ENCODE measurements at regions not wholly inside any gene's neighbourhood (a gene's known extent, or its start where the extent isn't known, plus 50 kb on each side); places are given as distances from the start of the nearest gene placed in this dataset.
"Not testable (repeated sequence)": the region's sequence is repeated elsewhere in the genome, so short reads cannot be mapped to it uniquely, and the experiment has no call there.

DNA sequence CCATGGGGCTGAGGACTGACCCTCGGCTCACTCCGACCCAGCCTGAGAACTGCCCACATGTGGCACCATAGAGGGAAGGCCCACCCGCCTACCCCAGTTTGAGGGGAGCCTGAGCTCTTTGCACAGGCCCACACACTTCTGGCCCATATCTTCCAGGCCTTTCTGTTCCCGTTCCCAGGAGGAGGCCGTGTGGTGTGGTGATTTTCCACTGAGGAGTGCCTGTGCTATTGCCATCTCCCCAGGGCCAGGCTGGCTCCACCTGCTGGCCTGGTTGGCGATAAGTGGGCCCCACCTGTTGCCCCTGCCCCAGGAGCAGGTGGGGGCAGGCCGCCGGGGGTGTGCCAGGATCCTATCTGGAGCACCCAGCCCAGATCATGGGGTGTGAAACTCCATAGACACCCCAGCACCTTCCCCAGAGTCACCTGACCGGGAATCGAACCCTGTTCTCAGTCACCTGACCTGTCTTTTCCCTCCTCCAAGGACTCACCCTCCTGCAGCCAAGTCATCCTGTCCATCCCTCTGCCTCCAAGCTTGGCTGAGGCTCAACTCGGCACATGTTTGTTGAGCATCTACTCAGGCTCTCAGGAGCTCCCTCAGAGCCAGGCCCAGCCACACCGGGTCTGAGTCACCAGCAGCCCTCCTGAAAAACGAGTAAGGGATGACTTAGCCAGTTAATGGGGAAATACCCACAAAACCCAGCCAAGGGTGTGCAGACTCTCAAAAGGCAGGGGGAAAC lies 120.1 kb downstream of the CYP26B1 start:
- intact Hi-C loops (cut with DNase I): no loop called here
- Histone ChIP-seq H3K27me3 (no peaks in the 10 kb centered on the region), H3K27ac (no peak overlapping the region), H3K36me3 (no peaks in the 10 kb centered on the region), H3K9me3 (no peaks in the 10 kb centered on the region), H3K4me3 (no peak overlapping the region), H3K4me1 (no peaks in the 10 kb centered on the region)
- WGBS (ENCODE audit: insufficient coverage, low coverage, low lambda C conversion rate, missing lambda C conversion rate): 89% methylated on average over 3 of the region's 13 CpGs
- ATAC-seq (no peak), DNase-seq (peak in 2 of 3 donors; percentile 23 to 35)
- TF ChIP-seq, protein P1, sequence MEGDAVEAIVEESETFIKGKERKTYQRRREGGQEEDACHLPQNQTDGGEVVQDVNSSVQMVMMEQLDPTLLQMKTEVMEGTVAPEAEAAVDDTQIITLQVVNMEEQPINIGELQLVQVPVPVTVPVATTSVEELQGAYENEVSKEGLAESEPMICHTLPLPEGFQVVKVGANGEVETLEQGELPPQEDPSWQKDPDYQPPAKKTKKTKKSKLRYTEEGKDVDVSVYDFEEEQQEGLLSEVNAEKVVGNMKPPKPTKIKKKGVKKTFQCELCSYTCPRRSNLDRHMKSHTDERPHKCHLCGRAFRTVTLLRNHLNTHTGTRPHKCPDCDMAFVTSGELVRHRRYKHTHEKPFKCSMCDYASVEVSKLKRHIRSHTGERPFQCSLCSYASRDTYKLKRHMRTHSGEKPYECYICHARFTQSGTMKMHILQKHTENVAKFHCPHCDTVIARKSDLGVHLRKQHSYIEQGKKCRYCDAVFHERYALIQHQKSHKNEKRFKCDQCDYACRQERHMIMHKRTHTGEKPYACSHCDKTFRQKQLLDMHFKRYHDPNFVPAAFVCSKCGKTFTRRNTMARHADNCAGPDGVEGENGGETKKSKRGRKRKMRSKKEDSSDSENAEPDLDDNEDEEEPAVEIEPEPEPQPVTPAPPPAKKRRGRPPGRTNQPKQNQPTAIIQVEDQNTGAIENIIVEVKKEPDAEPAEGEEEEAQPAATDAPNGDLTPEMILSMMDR (IDR thresholded peaks at IDR 0.05): no peak
- no peak for TF ChIP-seq POLR2A (IDR thresholded peaks at IDR 0.05)

DNA sequence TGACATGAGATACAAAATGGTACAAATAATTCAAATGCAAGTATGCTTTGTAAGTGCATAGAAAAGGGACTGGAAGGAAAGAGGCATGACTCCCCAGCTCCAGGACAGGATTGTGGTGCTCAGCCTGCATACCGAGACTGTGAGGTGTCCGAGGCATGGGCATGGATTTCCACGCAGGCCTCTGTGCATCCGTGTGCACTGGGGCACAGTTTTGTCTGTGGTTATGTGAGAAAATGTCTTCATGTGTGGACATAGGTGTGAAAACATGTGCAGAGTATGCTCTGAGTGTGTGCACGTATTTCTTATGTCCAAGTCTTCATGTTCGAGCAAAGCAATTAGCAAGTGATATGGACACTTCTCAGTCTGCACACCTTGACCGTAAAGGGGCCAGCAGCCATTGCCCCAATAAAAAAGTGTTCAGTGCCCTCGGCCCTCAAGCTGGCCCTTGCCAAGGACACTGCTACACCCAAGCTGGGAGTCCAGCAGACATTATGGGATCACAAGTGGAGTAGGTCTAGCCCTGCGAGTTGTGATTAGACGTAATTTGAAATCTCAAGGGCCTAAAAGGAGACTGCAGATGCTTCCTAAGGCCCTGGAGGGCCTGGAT lies 120.7 kb downstream of the CYP26B1 start:
- WGBS (ENCODE audit: insufficient coverage, low coverage, low lambda C conversion rate, missing lambda C conversion rate): 62% methylated on average over 2 of the region's 10 CpGs
- H3K27ac ChIP-seq: no peak overlapping the region
- intact Hi-C loops (cut with DNase I): no loop called here
- H3K4me3 ChIP-seq: no peak overlapping the region
- H3K9me3 ChIP-seq: no peaks in the 10 kb centered on the region
- no peaks in the 10 kb centered on the region for H3K4me1 ChIP-seq
- no peaks in the 10 kb centered on the region for H3K27me3 ChIP-seq
- TF ChIP-seq, protein P1 (IDR thresholded peaks at IDR 0.05): no peak
- TF ChIP-seq POLR2A (IDR thresholded peaks at IDR 0.05): no peak
- ATAC-seq (no peak), DNase-seq (peak in 2 of 3 donors; percentile 13)
- no peaks in the 10 kb centered on the region for H3K36me3 ChIP-seq

GRCh38 chr2:72024451-72025175 lies 123.0 kb downstream of the CYP26B1 start:
- TF ChIP-seq POLR2A (IDR thresholded peaks at IDR 0.05): no peak
- 64% methylated on average over 6 of the region's 16 CpGs for WGBS (ENCODE audit: insufficient coverage, low coverage, low lambda C conversion rate, missing lambda C conversion rate)
- DNase-seq (peak in 2 of 3 donors; percentile 22 to 33), ATAC-seq (no peak)
- H3K36me3 ChIP-seq: no peaks in the 10 kb centered on the region
- no peaks in the 10 kb centered on the region for H3K9me3 ChIP-seq
- intact Hi-C loops (cut with DNase I): no loop called here
- no peak overlapping the region for H3K4me3 ChIP-seq
- H3K27me3 ChIP-seq: no peaks in the 10 kb centered on the region
- no peak overlapping the region for H3K27ac ChIP-seq
- H3K4me1 ChIP-seq: no peaks in the 10 kb centered on the region

- no peak overlapping the region for H3K27ac ChIP-seq
- H3K27me3 ChIP-seq: no peaks in the 10 kb centered on the region
- no peak for ATAC-seq
- H3K36me3 ChIP-seq: no peaks in the 10 kb centered on the region
- intact Hi-C loops (cut with DNase I): no loop called here
- 60% methylated on average over 1 of the region's 7 CpGs for WGBS (ENCODE audit: insufficient coverage, low coverage, low lambda C conversion rate, missing lambda C conversion rate)
- H3K9me3 ChIP-seq: no peaks in the 10 kb centered on the region
- peak in 2 of 3 donors; percentile 18 to 31 for DNase-seq
- TF ChIP-seq, protein P1 (IDR thresholded peaks at IDR 0.05): no peak
- TF ChIP-seq POLR2A (IDR thresholded peaks at IDR 0.05): no peak
- no peaks in the 10 kb centered on the region for H3K4me1 ChIP-seq
- H3K4me3 ChIP-seq: no peak overlapping the region
These were observed 123.8 kb downstream of the CYP26B1 start for GRCh38 chr2:72023678-72024390.

DNA sequence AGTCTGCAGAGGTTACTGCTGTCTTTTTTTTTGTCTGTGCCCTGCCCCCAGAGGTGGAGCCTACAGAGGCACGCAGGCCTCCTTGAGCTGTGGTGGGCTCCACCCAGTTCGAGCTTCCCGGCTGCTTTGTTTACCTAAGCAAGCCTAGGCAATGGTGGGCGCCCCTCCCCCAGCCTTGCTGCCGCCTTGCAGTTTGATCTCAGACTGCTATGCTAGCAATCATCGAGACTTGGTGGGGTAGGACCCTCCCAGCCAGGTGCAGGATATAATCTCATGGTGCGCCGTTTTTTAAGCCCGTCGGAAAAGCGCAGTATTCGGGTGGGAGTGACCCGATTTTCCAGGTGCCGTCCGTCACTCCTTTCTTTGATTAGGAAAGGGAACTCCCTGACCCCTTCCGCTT lies 126.3 kb downstream of the CYP26B1 start:
- ATAC-seq: not testable (repeated sequence)

More for the DNA sequence above, 126.3 kb downstream of the CYP26B1 start:
- H3K4me3 ChIP-seq; H3K4me1 ChIP-seq; H3K9me3 ChIP-seq; H3K27me3 ChIP-seq; intact Hi-C loops (cut with DNase I); H3K36me3 ChIP-seq; H3K27ac ChIP-seq: not testable (repeated sequence)
- WGBS (ENCODE audit: insufficient coverage, low coverage, low lambda C conversion rate, missing lambda C conversion rate): no CpG with 5 or more reads among the region's 16 CpGs
- peak in 1 of 3 donors; percentile 23 for DNase-seq
